Epithelial cell of esophagus (primary cell): ENCODE measurements at regions not wholly inside any gene's neighbourhood (a gene's known extent, or its start where the extent isn't known, plus 50 kb on each side); places are given as distances from the start of the nearest gene placed in this dataset.
A peak's percentile ranks its signal among the peaks of the same experiment; 100 is the strongest.

ENCODE experiments used
- DNase-seq: peaks from one replicate; pipeline ENCODE4 v3.0.0; 2010; ENCODE audit warnings: low read depth
- H3K4me3 ChIP-seq: 2 replicates; pipeline ENCODE4 v1.5.1; 2011; ENCODE audit warnings: mild to moderate bottlenecking, low read length, control low read depth
- TF ChIP-seq, protein P1 (sequence below): IDR thresholded peaks from 2 replicates; pipeline ENCODE4 v1.5.1; 2011; ENCODE audit warnings: low read depth, mild to moderate bottlenecking, low read length, control low read depth, inconsistent platforms; ENCODE audit not compliant: insufficient read depth; ENCODE audit errors: missing control alignments

- H3K4me3 ChIP-seq = no peak overlapping the region
- peak; percentile 46 for DNase-seq
- TF ChIP-seq, protein P1, sequence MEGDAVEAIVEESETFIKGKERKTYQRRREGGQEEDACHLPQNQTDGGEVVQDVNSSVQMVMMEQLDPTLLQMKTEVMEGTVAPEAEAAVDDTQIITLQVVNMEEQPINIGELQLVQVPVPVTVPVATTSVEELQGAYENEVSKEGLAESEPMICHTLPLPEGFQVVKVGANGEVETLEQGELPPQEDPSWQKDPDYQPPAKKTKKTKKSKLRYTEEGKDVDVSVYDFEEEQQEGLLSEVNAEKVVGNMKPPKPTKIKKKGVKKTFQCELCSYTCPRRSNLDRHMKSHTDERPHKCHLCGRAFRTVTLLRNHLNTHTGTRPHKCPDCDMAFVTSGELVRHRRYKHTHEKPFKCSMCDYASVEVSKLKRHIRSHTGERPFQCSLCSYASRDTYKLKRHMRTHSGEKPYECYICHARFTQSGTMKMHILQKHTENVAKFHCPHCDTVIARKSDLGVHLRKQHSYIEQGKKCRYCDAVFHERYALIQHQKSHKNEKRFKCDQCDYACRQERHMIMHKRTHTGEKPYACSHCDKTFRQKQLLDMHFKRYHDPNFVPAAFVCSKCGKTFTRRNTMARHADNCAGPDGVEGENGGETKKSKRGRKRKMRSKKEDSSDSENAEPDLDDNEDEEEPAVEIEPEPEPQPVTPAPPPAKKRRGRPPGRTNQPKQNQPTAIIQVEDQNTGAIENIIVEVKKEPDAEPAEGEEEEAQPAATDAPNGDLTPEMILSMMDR = peak; percentile 61
These were observed 601.8 kb upstream of the ATXN7L3B start for GRCh38 chr12:73935817-73936216.

DNA sequence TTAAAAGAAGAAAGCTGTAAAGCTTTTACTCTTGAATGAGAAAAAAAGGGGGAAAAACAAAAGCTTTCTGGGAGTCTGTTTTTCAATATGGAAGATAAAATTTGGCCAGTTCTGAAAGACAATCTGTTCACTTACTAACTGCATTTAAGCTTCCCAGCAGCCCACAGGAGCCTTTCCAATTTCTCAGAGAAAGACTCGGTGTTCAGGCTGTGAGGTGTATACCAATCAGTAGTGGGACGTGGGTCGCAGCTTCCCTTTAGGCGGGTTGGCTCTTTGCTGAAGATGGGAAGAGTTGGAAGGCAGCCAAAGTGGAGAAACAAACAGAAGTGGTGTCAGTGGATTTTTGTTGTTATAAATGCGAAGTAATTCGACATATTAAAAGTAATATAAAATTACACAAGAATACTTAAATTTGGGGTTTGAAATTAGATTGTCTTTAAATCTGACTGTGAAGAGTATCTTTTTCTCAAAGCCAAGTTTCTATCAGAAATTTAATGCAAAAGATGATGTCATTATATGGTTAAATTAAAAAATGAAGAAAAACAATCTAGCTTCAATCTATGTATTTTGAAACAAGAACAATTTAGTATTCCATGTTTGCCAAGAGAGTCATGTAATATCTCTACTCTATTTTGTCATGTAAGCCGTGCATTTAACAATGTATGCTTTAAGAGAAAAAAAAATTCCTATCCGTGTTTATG lies 590.2 kb upstream of the ATXN7L3B start:
- DNase-seq = no peak
- TF ChIP-seq, protein P1 = no peak
- H3K4me3 ChIP-seq = no peak overlapping the region

GRCh38 chr12:73950507-73950906 lies 587.1 kb upstream of the ATXN7L3B start:
- DNase-seq = no peak
- H3K4me3 ChIP-seq = no peak overlapping the region
- TF ChIP-seq, protein P1 = no peak

DNA sequence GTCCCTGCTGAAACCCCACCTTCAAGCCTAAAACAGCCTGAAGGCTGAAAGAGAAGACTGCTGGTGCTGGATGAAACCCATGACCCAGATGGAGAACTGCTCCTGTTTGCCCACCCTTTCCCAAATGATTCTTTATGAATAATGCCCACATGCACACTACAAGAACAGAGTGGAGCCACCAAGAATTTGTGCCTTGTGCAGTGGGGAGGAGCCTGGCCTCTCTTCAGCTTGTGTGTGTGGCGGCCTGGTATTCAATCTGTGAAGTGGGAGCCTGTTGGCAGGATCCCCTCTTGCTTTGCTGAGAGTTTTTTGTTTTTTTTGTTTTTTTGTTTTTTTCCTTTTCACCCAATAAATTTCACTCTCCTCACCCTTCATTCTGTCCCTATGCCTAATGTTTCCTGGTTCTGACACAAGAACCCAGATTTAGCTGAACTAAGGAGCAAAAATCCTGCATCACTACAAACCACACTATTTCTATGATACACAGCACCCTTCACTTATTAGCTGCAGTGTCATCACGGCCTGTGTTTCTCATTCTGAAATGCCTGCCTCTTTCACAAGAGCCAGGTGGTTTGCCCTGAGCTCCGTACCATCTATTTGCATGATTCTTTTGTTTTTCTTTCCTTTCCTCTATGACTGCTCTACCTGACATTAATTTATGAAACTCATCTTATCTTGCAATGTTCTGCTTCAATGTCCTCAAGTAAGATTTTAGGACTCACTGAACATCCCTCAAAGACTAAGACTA lies 585.5 kb upstream of the ATXN7L3B start:
- no peak for DNase-seq
- no peak overlapping the region for H3K4me3 ChIP-seq
- TF ChIP-seq, protein P1 = no peak

DNA sequence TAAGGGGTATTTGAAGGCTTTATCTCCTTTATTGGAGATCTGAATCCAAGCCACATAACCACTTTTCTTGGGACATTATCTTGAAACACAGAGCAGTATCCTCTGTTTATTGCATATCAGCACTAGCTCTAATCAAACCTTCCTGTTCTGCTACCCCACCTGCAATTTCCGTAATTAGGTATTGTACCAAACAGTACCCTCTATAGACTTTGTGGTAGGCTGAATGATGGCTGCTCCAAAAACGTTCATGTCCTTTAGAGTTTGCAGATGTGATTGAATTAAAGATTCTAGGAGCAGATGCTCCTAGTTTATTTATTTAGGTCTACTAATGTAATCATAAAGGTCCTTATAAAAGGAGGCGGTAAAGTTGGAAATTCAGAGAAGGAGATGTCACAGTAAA lies 573.0 kb upstream of the ATXN7L3B start:
- no peak for DNase-seq
- H3K4me3 ChIP-seq = no peak overlapping the region
- TF ChIP-seq, protein P1 = no peak

DNA sequence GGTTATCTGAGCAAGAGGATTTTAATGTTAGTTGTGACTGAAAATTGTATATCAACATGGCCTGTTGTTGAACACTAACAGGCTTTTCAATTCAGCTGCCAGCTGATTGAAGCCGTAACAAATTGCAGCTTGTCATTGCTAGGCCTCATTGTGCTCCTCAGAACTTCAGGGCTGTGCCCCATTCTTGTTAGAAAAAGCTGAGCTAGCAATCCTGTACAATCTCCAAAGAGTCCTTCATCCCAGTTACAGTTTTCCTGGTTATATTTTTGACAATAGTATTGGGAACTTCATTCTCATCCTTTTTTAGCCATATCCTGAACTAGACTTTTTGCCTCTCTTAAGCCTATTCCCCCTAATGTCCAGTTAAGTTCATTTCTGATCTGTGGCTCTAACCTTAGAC lies 564.1 kb upstream of the ATXN7L3B start:
- DNase-seq = no peak
- H3K4me3 ChIP-seq = no peak overlapping the region
- TF ChIP-seq, protein P1 = no peak
